ENCODE measurements at regions not wholly inside any gene's neighbourhood (a gene's known extent, or its start where the extent isn't known, plus 50 kb on each side); places are given as distances from the start of the nearest gene placed in this dataset.

- Histone ChIP-seq H3K36me3 (no peaks in the 10 kb centered on the region), H3K27ac (replicated peaks in 1 of 4) (no peak overlapping the region), H3K4me1 (peaks cover 0 to 3% (median 0%) of the 10 kb centered on the region in 4 donors), H3K4me3 (no peak overlapping the region), H3K27me3 (no peaks in the 10 kb centered on the region), H3K9me3 (no peaks in the 10 kb centered on the region)
- DNase-seq (ENCODE audit: extremely low spot score), result no peak
- 74% methylated on average over 4 of the region's 4 CpGs for WGBS
- TF ChIP-seq EP300 (IDR thresholded peaks at IDR 0.05) (no peak), CTCF (IDR thresholded peaks at IDR 0.05) (no peak), POLR2AphosphoS5 (IDR thresholded peaks at IDR 0.05) (no peak), POLR2A (IDR thresholded peaks at IDR 0.05; ENCODE audit: low read depth) (no peak)
- intact Hi-C loops (cut with DNase I), result no loop called here
These were observed 118.7 kb upstream of the GAS1 start for GRCh38 chr9:87065981-87066380.

GRCh38 chr9:87067426-87067825 lies 120.1 kb upstream of the GAS1 start:
- no peak overlapping the region for H3K27ac ChIP-seq (replicated peaks in 1 of 4)
- intact Hi-C loops (cut with DNase I), result no loop called here
- TF ChIP-seq POLR2AphosphoS5 (IDR thresholded peaks at IDR 0.05) (no peak), CTCF (IDR thresholded peaks at IDR 0.05) (no peak), EP300 (IDR thresholded peaks at IDR 0.05) (no peak), POLR2A (IDR thresholded peaks at IDR 0.05; ENCODE audit: low read depth) (no peak)
- H3K36me3 ChIP-seq, result no peaks in the 10 kb centered on the region
- WGBS, result 100% methylated on average over 1 of the region's 1 CpG
- peaks cover 0 to 3% (median 0%) of the 10 kb centered on the region in 4 donors for H3K4me1 ChIP-seq
- no peaks in the 10 kb centered on the region for H3K9me3 ChIP-seq
- no peaks in the 10 kb centered on the region for H3K27me3 ChIP-seq
- DNase-seq (ENCODE audit: extremely low spot score), result no peak
- no peak overlapping the region for H3K4me3 ChIP-seq

GRCh38 chr9:87068177-87068840 lies 121.0 kb upstream of the GAS1 start:
- intact Hi-C loops (cut with DNase I), result no loop called here
- Histone ChIP-seq H3K9me3 (no peaks in the 10 kb centered on the region), H3K36me3 (no peaks in the 10 kb centered on the region), H3K4me3 (no peak overlapping the region), H3K4me1 (no peaks in the 10 kb centered on the region), H3K27me3 (no peaks in the 10 kb centered on the region), H3K27ac (replicated peaks in 1 of 4) (no peak overlapping the region)
- DNase-seq (ENCODE audit: extremely low spot score), result no peak
- WGBS, result 93% methylated on average over 4 of the region's 4 CpGs
- no peak for TF ChIP-seq EP300 (IDR thresholded peaks at IDR 0.05)
- no peak for TF ChIP-seq POLR2AphosphoS5 (IDR thresholded peaks at IDR 0.05)
- TF ChIP-seq CTCF (IDR thresholded peaks at IDR 0.05), result no peak
- no peak for TF ChIP-seq POLR2A (IDR thresholded peaks at IDR 0.05; ENCODE audit: low read depth)

- H3K9me3 ChIP-seq, result no peaks in the 10 kb centered on the region
- H3K36me3 ChIP-seq, result no peaks in the 10 kb centered on the region
- no peaks in the 10 kb centered on the region for H3K27me3 ChIP-seq
- intact Hi-C loops (cut with DNase I), result no loop called here
- no peaks in the 10 kb centered on the region for H3K4me1 ChIP-seq
- WGBS, result 59% methylated on average over 3 of the region's 3 CpGs
- DNase-seq (ENCODE audit: extremely low spot score), result no peak
- no peak overlapping the region for H3K27ac ChIP-seq (replicated peaks in 1 of 4)
- H3K4me3 ChIP-seq, result no peak overlapping the region
- TF ChIP-seq POLR2AphosphoS5 (IDR thresholded peaks at IDR 0.05) (no peak), EP300 (IDR thresholded peaks at IDR 0.05) (no peak), POLR2A (IDR thresholded peaks at IDR 0.05; ENCODE audit: low read depth) (no peak), CTCF (IDR thresholded peaks at IDR 0.05) (no peak)
These were observed 122.4 kb upstream of the GAS1 start for GRCh38 chr9:87069690-87070089.

- WGBS, result 90% methylated on average over 3 of the region's 3 CpGs
- Histone ChIP-seq H3K4me1 (no peaks in the 10 kb centered on the region), H3K36me3 (no peaks in the 10 kb centered on the region), H3K27ac (replicated peaks in 1 of 4) (no peak overlapping the region), H3K27me3 (no peaks in the 10 kb centered on the region), H3K9me3 (no peaks in the 10 kb centered on the region), H3K4me3 (no peak overlapping the region)
- no peak for TF ChIP-seq POLR2A (IDR thresholded peaks at IDR 0.05; ENCODE audit: low read depth)
- no peak for TF ChIP-seq EP300 (IDR thresholded peaks at IDR 0.05)
- no peak for TF ChIP-seq POLR2AphosphoS5 (IDR thresholded peaks at IDR 0.05)
- TF ChIP-seq CTCF (IDR thresholded peaks at IDR 0.05), result no peak
- no peak for DNase-seq (ENCODE audit: extremely low spot score)
- intact Hi-C loops (cut with DNase I), result no loop called here
These were observed 123.0 kb upstream of the GAS1 start for GRCh38 chr9:87070336-87070735.

Measured in esophagus muscularis mucosa (tissue), 4 donors.